ENCODE measurements at regions not wholly inside any gene's neighbourhood (a gene's known extent, or its start where the extent isn't known, plus 50 kb on each side); places are given as distances from the start of the nearest gene placed in this dataset.
"Not testable (repeated sequence)": the region's sequence is repeated elsewhere in the genome, so short reads cannot be mapped to it uniquely, and the experiment has no call there.

DNA sequence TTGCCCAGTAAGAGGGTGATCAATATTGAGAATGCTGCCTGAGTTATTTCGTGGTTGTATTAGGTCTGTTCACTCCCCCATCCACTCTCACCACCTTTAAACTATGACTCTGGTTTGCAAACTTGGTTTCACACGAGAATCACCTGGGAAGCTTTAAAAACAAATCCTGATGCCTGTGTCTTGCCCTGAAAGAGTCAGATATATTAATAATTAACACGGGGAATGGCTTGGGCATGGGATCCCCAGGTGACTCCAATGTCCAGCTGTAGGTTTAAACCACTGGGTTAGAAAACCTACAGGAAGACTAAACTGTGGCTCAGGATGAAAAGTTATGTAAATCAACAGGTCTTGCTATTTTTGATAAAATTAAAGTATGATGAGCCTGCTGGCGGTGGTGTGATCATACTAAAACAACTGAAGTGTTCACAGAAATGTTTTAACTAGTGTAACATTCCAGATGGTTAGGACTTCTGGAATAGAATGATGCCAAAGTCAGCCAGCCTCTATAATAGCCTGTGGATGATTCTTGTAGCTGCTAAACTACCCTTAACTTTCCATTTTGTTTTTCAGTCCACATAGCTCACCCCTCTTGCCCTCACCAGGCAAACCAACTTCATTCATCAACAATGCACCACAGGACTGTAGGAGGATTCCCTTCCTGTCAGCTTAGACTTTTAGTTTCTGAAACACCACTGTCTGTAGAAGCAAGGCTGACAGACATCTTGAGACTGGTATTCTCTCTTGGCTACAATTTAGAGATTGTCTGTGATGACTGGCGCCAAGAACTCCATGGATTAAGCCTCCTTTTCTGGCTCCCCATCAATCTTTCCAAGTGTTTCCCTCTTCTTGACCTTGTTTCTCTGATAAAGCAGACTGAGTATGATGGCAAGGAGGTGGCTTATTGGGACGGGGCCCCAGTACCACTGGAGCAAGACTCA lies 119.1 kb upstream of the ADAMTS9 start:
- DNase-seq (ENCODE audit: low spot score): no peak

DNA sequence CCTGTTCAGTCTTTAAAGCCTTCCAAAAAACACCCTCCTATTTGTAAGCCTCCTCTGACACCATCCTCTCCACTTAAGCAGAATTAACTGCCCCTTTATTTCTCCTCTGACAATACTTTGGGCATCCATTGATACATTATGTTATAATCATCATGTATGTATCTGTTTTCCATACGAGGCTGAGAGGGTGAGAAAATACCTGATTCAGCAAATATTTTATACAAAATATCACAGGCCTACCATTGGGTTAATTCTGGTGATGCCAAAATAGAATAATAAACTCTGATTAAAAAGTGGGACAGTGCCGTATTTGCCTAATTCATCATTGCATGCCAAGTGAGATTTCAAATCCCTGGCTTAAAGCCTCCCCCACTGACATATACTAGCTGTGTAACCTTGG lies 118.2 kb upstream of the ADAMTS9 start:
- DNase-seq (ENCODE audit: low spot score): no peak

DNA sequence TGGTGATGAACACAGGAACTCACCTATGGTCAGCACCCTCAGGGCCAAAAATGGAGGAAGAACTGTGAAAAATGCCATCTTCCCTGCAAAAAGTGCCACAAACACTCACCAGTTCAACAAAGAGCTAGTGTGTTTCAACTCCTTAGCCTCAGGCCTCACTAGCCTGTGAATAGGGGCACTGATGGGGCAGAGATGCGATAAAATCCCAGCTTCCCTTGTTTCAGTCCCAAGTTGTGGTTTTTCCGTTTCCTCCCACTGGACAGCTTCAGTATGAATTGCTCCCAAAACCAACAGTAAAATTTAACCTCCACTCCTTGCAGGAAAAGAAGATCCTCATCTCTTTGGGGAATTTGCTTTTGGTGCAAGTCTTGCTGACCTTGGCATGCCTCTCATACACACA lies 117.4 kb upstream of the ADAMTS9 start:
- DNase-seq (ENCODE audit: low spot score): no peak

DNA sequence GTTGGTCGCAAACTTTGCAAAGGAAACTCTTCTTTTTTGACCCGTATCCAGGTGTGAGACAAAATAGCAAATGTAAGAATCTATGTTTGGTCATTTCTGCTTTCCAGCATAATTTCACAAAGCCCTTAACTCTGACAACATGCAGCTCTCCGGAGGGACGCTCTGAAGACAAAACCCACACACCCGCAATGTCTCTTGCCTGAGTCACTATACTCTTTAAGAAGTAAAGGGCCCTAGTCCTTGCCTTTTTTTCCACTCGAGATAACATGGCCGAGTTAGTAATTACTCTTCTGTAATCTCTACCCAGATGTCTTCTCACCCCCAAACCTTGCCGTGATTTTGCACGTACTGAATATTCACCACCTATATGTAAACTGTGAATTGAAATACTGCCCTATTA lies 115.7 kb upstream of the ADAMTS9 start:
- no peak for DNase-seq (ENCODE audit: low spot score)

DNA sequence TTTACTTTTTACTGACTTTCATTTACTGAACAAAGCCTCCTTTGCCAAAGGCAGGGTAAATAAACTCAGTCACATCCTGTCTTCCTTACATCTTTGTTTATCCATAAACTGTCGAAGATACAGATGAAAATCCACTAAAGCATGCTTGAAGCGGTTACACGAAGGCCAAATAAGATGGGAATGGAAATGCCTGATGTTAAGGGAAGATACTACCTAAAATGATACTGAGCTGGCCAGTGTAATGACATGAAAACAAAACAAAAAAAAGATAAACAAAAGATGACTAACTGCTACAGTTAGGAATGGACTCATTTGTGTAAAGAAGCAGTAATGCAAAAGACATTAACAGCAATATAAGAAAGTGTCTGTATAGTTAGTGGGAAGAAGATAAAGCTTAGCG lies 114.7 kb upstream of the ADAMTS9 start:
- no peak for DNase-seq (ENCODE audit: low spot score)

DNA sequence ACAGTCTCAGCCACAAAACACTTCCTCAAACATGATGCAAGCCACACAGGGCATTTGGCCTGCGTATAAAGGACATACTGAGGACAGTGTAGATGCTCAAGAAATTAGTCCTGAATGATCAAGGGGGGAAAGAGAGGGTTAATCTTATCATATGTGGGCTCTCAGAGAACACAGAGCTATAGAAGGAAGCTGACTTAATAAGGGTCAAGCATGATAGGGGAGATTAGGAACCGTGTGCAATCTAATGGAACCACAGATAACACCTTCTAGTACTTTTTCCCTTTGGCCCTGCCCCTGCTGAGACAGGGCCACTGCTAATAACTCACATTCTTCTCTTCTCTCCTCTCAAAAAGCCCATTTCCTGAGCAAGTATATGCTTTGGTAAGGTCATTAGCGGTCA lies 114.1 kb upstream of the ADAMTS9 start:
- no peak for DNase-seq (ENCODE audit: low spot score)

DNA sequence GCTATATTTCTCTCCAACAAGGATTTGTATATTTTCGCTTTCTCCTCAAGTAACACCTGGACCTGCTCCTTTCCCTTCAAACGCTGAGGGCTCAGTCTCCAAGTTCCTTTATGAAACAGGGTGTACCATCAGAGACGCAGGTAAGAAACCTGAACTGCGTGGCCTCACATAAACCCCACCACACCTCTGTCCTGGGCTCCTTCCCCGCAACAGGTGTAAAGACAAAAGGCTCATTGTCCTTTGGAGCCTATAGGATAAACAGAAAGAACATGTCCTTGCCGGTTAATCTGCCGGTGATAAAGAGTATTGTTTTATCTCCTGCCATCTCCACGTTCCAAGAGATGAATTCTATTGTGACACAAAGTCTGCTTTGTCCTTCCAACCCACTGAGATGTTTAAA lies 111.8 kb upstream of the ADAMTS9 start:
- no peak for DNase-seq (ENCODE audit: low spot score)

DNA sequence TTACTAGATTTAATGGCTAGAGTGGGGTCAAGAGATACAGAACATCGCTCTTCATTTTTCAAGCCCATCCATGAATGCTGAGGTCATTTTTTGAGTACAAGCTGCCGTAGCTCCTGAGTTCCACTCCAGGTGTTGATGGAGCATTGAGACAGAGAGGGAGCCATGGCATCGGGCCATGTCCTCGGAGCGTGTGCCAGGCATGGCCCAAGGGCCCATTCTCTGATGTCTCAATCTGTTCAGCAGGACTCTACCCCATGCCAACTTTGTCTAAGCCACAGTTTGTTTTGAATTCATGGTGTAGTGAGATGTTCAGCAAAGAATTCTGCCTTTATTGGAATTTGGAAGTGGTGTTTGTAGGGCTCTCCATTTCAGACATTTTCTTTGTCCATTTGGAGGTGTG lies 110.5 kb upstream of the ADAMTS9 start:
- DNase-seq (ENCODE audit: low spot score): no peak

DNA sequence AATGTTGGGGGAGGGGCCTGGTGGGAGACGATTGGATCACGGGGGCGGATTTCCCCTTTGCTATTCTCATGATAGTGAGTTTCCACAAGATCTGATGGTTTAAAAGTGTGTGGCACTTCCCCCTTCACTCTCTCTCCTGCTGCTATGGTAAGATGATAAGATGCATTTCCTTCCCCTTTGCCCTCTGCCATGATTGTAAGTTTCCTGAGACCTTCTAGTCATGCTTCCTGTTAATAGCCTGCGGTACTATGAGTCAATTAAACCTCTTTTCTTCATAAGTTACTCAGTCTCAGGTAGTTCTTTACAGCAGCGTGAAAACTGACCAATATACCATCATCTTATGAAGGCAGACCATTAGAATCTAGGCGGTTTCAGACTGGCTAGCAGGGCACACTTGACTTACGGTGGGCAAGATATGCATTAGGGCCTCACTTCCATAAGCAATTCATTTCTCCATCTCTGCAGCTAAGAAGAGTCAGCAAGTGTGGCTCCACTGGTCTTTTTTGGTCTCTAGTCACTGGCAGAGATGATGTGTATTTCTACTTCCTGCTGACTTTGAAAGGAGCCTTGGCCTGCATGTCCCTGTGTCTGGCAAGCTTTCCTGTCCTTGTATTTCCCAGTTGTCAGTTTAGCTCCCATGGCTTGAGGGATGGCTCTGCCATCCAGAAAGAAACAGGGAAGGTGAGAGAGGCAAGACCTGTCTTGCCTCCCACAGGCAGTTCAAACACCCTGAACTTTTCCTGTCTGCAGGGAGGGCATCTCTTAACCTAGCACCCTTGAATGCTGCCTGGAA lies 109.0 kb upstream of the ADAMTS9 start:
- DNase-seq (ENCODE audit: low spot score): no peak

DNA sequence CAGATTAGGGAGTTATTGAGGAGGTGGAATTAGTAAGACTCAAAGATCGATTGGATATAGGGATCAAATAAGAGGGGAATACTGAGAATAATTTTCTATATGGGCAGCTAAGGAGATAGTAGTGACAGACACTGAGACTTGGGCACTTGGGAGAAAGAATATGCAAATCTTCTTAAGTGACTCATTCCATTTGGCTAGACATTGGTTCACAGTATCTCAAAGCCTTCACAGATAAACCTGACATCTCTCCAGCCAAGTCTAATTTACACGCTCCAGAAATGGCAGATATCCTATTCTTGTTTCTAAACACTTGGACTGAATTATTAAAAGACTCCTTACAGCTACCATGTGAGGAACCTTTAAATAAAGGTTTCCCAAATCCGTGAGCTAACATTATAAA lies 104.6 kb upstream of the ADAMTS9 start:
- DNase-seq (ENCODE audit: low spot score): no peak

DNA sequence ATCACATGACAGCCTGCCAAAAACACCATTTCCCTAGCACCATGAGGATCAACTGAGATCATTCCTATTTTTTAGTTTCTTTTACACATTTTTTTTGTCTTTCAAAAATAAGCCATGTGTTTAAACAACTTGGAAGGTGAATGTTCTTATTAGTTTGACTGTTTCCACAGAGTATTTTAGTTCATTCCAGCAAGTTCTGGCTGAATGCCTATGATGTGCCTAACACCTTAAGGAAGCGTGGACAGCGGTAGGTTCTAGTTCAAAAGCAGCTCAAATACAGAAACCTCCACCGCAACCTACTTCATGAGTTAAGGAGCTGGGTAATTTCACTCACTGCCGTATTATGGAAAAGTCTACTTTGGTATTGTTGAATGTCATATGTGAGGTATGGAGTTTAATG lies 101.3 kb upstream of the ADAMTS9 start:
- no peak for DNase-seq (ENCODE audit: low spot score)

DNA sequence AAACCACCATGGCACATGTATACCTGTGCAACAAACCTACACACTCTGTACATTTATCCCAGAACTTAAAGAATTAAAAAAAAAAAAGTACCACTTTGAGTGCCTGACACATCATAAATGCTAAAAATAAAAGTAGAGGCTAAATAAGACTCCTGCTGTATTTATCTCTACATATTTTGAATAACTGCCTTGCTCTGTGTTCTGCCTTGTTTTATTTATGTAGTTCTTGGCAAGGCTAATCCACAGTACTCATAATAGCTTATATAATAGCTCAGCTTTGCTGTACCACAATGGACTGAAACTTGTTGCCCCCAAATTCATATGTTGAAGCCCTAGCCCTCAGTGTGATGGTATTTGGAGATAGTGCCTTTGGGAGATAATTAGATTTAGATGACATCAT lies 95.4 kb upstream of the ADAMTS9 start:
- no peak for DNase-seq (ENCODE audit: low spot score)

DNA sequence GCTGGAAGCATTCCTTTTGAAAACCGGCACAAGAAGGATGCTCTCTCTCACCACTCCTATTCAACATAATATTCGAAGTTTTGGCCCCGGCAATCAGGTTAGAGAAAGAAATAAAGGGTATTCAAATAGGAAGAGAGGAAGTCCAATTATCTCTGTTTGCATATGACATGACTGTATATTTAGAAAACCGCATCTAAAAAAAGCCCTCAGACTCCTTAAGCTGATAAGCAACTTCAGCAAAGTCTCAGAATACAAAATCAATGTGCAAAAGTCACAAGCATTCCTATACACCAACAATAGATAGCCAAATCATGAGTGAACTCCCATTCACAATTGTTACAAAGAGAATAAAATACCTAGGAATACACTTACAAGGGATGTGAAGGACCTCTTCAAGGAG lies 93.1 kb upstream of the ADAMTS9 start:
- not testable (repeated sequence) for DNase-seq (ENCODE audit: low spot score)

DNA sequence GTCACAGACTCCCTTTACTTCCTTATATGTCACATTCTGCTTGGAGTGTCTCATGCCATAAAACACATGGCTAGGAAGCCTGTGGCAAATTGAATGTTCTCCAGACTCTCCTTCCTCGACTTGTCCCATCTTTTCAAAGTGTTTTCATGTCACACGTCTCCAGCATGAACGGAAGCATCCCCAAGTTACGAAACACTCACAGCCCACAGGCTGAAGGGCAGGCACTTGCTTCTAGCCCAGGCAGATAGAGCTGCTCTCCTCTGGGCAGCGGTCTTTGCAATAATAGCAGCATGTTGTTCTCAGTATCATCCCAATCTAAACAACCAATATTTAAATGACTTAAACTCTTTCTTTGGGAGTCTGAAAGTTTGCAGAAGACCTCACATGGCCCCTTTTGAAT lies 85.3 kb upstream of the ADAMTS9 start:
- DNase-seq (ENCODE audit: low spot score): no peak

DNA sequence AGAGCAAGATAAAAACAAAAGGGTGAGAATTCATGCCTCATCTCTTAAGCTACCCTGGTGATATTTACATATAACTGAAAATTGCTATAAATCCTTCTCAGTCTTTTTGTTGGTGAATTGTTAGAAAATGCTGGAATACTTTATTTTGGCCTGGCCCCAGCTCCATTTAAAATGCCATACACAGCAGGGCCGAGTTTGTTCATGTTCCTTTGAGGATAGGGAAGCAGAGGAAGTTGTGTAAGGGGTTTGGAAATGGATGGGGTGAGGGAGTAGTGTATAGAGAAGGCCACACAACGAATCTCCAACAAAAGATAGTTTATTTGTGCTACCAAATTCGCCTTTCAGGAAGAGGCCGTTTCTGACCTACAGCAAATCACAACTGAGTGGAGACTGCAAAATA lies 78.6 kb upstream of the ADAMTS9 start:
- DNase-seq (ENCODE audit: low spot score): no peak

DNA sequence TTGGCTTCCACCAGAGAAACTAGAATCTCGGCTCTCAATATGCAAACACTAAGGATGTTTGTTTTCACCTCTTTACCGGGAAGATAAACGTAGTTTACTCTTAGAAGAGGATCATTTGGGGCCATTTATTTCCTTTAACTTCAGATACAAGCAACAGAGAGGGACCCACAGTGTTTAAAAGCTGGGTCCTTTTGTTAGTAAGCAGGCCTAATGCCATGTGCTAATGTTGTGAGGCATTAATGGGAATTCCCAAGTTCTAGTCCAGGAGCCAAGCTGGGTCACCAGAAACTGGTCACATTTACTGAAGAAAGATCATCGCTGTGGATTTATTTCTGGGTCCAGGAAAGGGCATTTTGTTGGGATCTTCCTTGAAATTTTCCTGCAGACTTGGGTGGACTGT lies 78.1 kb upstream of the ADAMTS9 start:
- no peak for DNase-seq (ENCODE audit: low spot score)

DNA sequence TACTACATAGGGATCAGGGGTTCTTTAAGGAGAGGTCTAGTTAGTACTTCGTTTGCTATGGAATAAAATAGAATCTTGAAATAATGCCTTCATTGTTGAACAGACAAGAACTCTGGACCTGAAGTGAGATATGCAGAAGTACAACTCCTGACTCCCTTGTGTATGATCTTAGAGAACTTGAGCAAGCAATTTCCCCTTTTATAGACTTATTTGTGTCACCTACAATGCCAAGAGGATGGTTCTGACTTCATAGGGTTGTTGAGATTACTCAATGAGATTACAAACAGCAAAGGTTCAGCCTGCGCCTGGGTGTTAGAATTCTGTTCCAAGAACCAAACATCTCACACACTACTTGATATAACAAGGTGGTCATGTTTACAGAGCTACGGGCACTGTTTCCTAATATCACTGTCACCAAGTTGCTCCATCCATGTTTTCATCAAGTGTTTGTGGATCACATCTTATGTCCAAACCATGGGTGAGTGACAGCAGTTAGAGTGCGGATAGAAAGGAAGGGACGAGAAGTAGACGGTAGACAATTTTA lies 76.7 kb upstream of the ADAMTS9 start:
- DNase-seq (ENCODE audit: low spot score): no peak

DNA sequence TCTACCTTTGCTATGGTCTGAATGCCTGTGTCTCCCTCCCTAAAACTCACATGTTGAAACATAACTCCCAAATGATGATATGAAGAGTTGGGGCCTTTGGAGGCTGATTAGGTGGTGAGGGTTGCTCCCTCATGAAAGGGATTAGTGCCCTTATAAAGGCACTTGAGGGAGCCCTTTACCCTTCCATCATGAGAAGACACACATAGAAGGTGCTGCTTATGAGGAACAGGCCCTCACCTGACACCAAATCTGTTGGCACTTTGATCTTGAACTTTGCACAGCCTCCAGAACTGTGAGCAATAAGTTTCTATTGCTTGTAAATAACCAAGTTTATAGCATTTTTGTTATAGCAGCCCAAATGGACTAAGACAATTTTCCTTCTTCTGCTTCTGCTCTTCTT lies 76.2 kb upstream of the ADAMTS9 start:
- DNase-seq (ENCODE audit: low spot score): no peak

DNA sequence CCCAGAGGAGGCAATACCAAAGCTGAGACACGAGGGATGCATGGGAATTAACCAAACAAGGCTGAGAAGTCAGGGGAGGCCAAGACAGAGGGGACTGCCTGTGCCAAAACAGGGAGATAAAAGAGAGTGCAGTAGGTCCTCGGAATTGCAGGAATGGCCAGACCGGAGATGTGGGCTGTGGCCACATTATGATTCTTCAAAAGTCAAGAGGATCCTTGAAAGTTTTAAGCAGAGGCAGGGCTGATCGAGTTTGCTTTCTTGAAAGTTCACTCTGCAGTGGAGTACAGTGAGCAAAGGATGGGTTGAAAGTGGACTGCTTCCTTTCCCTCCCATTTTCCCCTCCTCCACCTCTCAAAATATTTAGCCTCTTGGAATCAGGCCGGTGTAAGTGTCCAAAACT lies 73.9 kb upstream of the ADAMTS9 start:
- no peak for DNase-seq (ENCODE audit: low spot score)

DNA sequence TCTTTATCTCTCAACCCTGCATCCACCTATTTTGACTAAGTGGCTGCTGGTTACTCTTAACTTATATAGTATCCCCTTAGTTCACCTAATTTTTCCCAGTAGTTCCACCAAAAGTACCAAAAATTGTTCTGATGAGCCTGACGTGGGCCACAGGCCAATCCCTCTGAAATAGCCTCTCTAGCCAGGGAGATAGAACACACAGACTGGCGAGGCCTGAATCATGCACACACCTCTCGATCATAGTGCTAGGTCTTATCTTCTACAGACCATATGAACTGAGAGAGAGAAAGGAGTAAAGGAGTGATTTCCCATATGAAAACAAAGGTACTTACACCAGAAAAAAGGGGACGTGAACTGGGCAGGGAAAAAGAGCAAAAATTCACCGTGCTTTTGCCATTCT lies 72.5 kb upstream of the ADAMTS9 start:
- no peak for DNase-seq (ENCODE audit: low spot score)

DNA sequence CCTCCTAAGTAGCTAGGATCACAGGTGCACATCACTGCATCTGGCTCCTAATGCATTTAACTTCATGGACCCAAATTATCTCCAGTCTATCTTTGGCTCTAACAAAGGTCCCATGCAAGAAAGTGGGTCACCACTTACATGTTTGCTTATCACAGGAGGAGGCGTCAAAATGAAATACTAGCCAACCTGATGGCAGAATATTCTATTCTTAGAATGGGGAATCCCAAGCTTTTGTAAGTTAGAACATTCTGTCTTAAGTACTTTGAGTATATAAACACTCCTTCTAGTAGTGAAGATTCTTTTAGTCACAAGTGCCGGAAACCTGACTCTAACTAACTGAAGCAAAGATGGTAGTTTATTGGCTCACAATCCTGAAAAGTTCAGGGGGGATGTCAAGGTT lies 72.0 kb upstream of the ADAMTS9 start:
- DNase-seq (ENCODE audit: low spot score): no peak

DNA sequence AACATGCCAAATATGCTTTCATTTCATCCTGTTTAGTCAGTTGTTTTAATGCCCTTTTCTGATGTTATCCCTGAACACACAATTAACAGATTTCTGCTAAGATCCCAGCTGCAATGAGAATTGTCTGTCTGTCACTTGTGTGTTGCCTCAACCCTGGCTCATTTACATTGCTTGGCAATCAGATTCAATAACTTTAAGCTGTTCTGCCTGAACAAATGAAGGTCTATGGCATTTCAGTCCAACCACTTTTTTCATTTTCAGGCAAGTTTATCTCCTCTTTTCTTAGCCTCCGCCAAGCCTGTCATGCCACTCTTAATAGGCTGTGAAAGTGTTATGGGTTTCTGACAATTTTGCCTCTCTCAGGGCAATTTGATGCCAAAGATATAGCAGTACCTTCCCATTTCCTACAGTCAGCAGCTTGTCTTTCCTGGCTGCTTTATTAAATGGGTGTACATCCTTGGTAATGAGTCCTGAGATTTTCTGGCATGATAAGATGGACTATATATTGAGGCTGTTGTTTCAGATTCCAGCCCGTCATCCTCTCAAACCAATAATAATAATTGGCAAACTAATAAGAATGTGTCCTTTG lies 68.7 kb upstream of the ADAMTS9 start:
- DNase-seq (ENCODE audit: low spot score): no peak

All from HT-29 (cell line).